ENCODE measurements at regions not wholly inside any gene's neighbourhood (a gene's known extent, or its start where the extent isn't known, plus 50 kb on each side); places are given as distances from the start of the nearest gene placed in this dataset.

- no peak for DNase-seq (ENCODE audit: low read depth)
- TF ChIP-seq CTCF (IDR thresholded peaks at IDR 0.05; ENCODE audit: low read depth, low read length, missing control alignments), result no peak
- no peak overlapping the region for H3K4me3 ChIP-seq (ENCODE audit: low read depth, low read length)
Observed at GRCh38 chr1:222040121-222040805, 298.4 kb upstream of the DUSP10 start.

GRCh38 chr1:222038971-222039370, 297.1 kb upstream of the DUSP10 start:
- no peak for DNase-seq (ENCODE audit: low read depth)
- TF ChIP-seq CTCF (IDR thresholded peaks at IDR 0.05; ENCODE audit: low read depth, low read length, missing control alignments), result no peak
- H3K4me3 ChIP-seq (ENCODE audit: low read depth, low read length), result no peak overlapping the region

GRCh38 chr1:222037720-222038119, 295.8 kb upstream of the DUSP10 start:
- TF ChIP-seq CTCF (IDR thresholded peaks at IDR 0.05; ENCODE audit: low read depth, low read length, missing control alignments), result no peak
- H3K4me3 ChIP-seq (ENCODE audit: low read depth, low read length), result no peak overlapping the region
- DNase-seq (ENCODE audit: low read depth), result no peak

- H3K4me3 ChIP-seq (ENCODE audit: low read depth, low read length), result no peak overlapping the region
- TF ChIP-seq CTCF (IDR thresholded peaks at IDR 0.05; ENCODE audit: low read depth, low read length, missing control alignments), result no peak
- DNase-seq (ENCODE audit: low read depth), result no peak
Observed at GRCh38 chr1:222034790-222035189, 292.9 kb upstream of the DUSP10 start.

GRCh38 chr1:222033450-222033849, 291.6 kb upstream of the DUSP10 start:
- H3K4me3 ChIP-seq (ENCODE audit: low read depth, low read length), result no peak overlapping the region
- DNase-seq (ENCODE audit: low read depth), result no peak
- TF ChIP-seq CTCF (IDR thresholded peaks at IDR 0.05; ENCODE audit: low read depth, low read length, missing control alignments), result no peak

GRCh38 chr1:222031318-222031717, 289.4 kb upstream of the DUSP10 start:
- no peak for DNase-seq (ENCODE audit: low read depth)
- H3K4me3 ChIP-seq (ENCODE audit: low read depth, low read length), result no peak overlapping the region
- no peak for TF ChIP-seq CTCF (IDR thresholded peaks at IDR 0.05; ENCODE audit: low read depth, low read length, missing control alignments)

GRCh38 chr1:222028676-222029075, 286.8 kb upstream of the DUSP10 start:
- no peak for TF ChIP-seq CTCF (IDR thresholded peaks at IDR 0.05; ENCODE audit: low read depth, low read length, missing control alignments)
- H3K4me3 ChIP-seq (ENCODE audit: low read depth, low read length), result no peak overlapping the region
- DNase-seq (ENCODE audit: low read depth), result no peak

All from GM12864 (cell line).